Mucosa of descending colon (tissue), 3 donors: ENCODE measurements at regions not wholly inside any gene's neighbourhood (a gene's known extent, or its start where the extent isn't known, plus 50 kb on each side); places are given as distances from the start of the nearest gene placed in this dataset.

Source experiments
- ATAC-seq: fragments of 200-7000 bp; cut with Tn5 transposase; one replicate; pipeline ENCODE4 v1.9.1; 2020; ENCODE audit warnings: mild to moderate bottlenecking, moderate library complexity
- DNase-seq, 3 donors: peaks; one replicate each; pipeline ENCODE4 v3.0.0-alpha.2; 2020
- H3K36me3 ChIP-seq: fragments of 200-600 bp; one replicate; pipeline ENCODE4 v1.8.0; 2021; ENCODE audit warnings: low read depth, mild to moderate bottlenecking
- H3K4me1 ChIP-seq: fragments of 200-600 bp; one replicate; pipeline ENCODE4 v1.8.0; 2021; ENCODE audit warnings: low read depth, mild to moderate bottlenecking
- H3K4me3 ChIP-seq: fragments of 200-600 bp; one replicate; pipeline ENCODE4 v1.8.0; 2021; ENCODE audit warnings: mild to moderate bottlenecking
- H3K9me3 ChIP-seq: fragments of 200-600 bp; one replicate; pipeline ENCODE4 v1.8.0; 2021; ENCODE audit warnings: mild to moderate bottlenecking
- CTCF ChIP-seq: fragments of 200-600 bp; IDR thresholded peaks from one replicate; pipeline ENCODE4 v1.8.0; 2022; ENCODE audit warnings: antibody characterized with exemption, mild to moderate bottlenecking
- intact Hi-C, 2 donors: fragments of 100-400 bp; cut with DNase I in 1 of 2; cut with micrococcal nuclease in 1 of 2; formaldehyde crosslinking; loops; one replicate each; pipeline versions ENCODE4 v1.11.0 to v1.11.1; 2022; cut with DNase I, micrococcal nuclease
- donor health status: DM: no; HTN: no; CAD: no; lungs with moderate emphysema.
- donor health status: DM: no; HTN: no; CAD: no.
- donor health status: DM: no; HTN: yes; CAD: no.

DNA sequence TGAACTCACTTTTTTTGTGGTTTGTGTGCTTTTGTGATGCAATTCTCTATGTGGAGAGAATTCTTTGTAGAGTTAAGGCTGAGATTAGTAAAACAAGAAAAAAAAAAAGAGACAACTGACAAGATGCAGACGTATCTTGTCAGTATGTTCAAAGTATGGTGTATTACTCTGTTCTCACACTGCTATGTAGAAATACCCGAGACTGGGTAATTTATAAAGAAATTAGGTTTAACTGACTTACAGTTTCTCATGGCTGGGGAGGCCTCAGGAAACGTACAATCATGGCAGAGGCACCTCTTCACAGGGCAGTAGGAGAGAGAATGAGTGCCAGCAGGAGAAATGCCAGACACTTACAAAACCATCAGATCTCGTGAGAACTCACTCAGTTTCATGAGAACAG, 475.2 kb upstream of the CDH18 start:
- no peak for DNase-seq
- Histone ChIP-seq H3K4me3 (no peak overlapping the region), H3K4me1 (no peaks in the 10 kb centered on the region), H3K36me3 (no peaks in the 10 kb centered on the region), H3K9me3 (peaks cover 26% of the 10 kb centered on the region)
- no peak for TF ChIP-seq CTCF
- ATAC-seq: no peak
- intact Hi-C loops: no loop called here

DNA sequence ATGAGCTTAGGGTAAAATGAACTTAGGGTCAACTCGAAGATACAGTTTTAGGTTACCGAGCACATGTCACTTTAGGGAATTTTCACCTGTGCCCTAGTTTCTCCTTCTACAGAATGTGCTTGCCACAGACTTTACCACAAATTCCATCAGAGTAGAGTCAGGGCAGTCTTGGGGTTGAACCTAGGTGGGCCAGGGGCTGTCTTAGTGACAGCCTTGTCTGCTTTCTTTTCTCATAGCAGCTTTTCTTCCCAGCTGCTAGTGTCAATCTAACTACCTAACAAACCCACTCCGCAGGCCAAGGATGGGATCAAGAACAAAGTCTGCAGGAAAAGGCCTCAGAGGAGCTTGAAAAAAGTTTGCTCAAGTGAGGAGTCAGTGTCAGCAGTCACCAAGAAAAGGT, 458.1 kb upstream of the CDH18 start:
- DNase-seq: no peak
- no peaks in the 10 kb centered on the region for H3K36me3 ChIP-seq
- TF ChIP-seq CTCF: no peak
- no peak for ATAC-seq
- H3K4me3 ChIP-seq: no peak overlapping the region
- intact Hi-C loops: no loop called here
- H3K4me1 ChIP-seq: no peaks in the 10 kb centered on the region
- peaks cover 21% of the 10 kb centered on the region for H3K9me3 ChIP-seq

DNA sequence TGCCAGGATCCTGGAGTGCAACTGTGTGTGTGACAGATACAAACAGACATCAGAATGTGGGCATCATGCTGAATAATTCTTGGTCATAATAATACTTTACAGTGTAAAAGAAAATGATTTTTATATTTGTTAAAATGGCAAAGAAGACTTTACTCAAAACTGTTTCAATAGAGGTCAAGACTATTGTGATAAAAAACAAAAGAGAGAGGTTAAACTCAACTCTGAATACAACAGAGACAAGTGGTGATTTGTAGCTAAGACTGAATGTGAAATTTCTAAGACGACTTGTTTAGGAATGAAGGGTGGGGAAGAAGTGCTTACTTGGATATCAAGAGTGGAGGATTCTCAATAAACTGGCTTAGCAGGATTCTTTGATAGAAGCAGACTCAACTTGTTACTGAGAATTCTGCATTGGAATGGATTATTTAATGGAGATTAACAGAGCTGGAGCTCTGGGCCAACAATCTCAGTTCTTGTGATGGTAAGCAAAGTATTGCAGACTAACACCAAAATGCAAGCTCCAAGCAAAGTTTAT, 457.4 kb upstream of the CDH18 start:
- intact Hi-C loops: no loop called here
- no peaks in the 10 kb centered on the region for H3K4me1 ChIP-seq
- H3K4me3 ChIP-seq: no peak overlapping the region
- H3K9me3 ChIP-seq: peaks cover 25% of the 10 kb centered on the region
- no peak for TF ChIP-seq CTCF
- no peaks in the 10 kb centered on the region for H3K36me3 ChIP-seq
- DNase-seq (no peak), ATAC-seq (no peak)

DNA sequence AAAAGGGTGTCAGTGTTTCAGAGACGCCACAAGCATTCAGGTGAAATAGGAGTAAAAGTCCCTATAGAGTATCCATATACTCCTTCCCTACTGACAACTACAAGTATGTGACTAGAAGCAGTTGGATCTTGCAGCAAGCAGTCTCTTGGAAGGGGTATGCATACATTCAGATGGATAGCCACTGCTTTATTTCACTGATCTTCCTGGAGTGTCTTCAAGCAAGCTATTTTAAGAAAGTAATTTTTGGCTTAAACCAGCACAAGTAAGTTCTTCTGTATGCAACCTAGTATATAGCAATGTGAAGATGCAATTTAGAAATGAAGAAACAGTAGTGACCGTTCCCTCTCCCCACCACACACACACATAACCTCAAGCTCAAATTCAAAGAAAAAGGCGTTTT, 446.8 kb upstream of the CDH18 start:
- ATAC-seq (no peak), DNase-seq (no peak)
- intact Hi-C loops: no loop called here
- Histone ChIP-seq H3K4me1 (no peaks in the 10 kb centered on the region), H3K9me3 (peaks cover 11% of the 10 kb centered on the region), H3K36me3 (no peaks in the 10 kb centered on the region), H3K4me3 (no peak overlapping the region)
- no peak for TF ChIP-seq CTCF

- intact Hi-C loops: no loop called here
- H3K4me1 ChIP-seq: no peaks in the 10 kb centered on the region
- no peaks in the 10 kb centered on the region for H3K36me3 ChIP-seq
- no peak for ATAC-seq
- peaks cover 33% of the 10 kb centered on the region for H3K9me3 ChIP-seq
- DNase-seq: no peak
- no peak overlapping the region for H3K4me3 ChIP-seq
- no peak for TF ChIP-seq CTCF
Observed at GRCh38 chr5:20420991-20421595, 433.1 kb upstream of the CDH18 start.
